ENCODE measurements at regions not wholly inside any gene's neighbourhood (a gene's known extent, or its start where the extent isn't known, plus 50 kb on each side); places are given as distances from the start of the nearest gene placed in this dataset.

DNA sequence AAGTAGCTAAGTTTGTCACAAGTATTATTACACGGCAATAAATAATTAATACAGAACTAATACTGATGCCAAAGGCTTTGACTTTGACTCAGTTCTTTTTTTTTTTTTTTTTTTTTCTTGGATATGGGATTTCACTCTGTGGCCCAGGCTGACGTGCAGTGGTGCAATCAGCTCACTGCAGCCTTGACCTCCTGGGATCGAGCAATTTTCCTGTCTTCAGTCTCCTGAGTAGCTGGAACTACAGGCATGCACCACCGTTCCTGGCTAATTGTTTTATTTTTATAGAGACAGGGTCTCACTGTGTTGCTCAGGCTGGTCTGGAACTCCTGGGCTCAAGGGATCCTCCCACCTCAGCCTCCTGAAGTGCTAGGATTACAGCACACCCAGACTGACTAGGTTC lies 284.5 kb downstream of the SS18 start:
- DNase-seq = no peak

DNA sequence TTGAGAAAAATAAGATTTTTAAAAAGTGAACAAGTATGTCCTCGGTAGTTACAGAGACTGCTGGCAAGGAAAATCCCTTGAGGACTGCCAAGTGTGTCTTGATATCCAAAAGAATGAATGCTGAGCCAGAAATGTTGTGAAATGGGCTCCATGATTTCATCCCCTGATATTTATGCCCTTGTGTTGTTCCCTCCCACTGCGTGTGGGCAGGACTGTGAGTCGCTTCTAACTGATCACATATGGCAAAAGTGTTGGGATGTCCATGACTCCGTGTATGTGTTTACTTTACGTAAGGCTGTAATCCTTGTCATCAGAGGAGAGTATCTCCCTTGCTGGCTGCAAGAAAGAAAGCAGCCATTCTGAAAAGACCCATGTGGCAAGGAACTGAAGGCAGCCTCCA lies 285.1 kb downstream of the SS18 start:
- no peak for DNase-seq

DNA sequence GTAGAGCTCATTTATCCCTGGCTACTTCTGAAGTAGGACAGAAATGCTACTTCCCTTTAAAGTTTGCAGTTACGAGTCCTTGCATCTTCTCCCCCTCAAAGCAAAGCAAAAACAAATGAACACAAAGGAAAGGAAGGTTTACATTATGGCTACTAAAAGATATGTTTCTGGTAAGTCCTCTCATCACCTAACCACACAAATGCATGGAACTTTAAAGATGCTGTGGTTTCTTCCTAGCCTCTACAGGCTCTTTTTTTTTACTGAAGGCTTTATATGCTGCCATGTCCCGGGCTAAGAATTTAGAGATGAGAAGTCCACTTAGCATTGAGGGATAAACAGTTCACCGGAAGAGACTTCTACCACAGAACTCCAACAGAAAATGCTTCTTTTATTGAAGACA lies 291.2 kb downstream of the SS18 start:
- DNase-seq = no peak

DNA sequence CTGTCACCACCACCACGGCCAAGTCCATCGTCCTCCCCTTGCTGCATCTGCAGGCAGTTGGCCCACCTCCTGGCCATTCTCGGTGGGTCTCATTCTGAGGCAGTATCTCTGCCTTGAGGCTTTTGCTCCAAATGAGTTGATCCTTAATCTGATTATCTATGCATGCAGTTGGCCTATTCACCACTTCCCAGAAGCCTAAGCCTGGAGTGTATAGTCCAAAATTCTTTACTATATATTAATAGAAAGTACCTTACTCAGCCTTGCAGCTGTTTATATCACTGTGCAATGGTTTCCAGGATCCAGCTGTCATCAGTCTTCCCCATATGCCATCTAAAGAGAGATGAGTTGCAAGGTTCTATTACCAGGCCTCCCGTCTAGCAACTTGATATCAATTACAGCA lies 292.4 kb downstream of the SS18 start:
- DNase-seq = no peak

DNA sequence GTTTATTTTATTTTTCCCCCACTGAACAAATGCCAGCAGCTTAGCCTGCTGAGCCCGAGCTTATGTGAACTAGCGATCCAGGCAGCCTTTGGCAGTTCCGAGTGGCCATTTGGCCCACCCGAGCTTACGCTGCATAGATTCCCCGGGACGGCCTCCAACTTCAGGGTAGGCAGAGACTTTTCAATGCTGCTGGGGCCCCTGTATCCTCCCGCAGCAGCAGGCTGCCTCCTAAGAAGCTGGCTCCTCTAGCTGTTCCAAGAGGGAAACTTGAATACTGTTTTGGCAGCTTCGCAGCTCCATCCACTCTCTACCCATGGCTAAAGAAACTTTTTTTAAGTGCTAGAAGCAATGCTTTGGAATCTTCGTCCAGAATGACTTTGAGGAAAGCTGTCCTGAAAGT lies 295.2 kb downstream of the SS18 start:
- no peak for DNase-seq

DNA sequence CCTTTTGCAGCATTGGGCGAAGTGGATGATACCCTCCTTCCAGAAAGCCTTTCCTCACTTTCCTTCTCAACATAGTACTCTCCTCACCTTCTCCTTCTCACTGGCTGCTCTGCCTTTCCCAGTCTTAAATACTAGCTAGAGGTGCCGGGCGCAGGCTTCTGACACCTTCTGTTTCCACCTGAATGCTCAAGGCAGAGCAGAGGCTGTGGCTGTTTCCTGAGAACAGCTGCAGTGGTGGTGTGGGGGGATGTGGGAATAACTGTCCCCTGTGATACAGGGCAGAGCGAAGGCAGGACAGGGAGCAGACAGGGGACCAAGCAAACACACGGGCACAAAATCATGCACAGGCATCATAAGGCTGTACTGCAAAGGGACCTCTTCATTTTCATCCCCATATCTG lies 303.1 kb downstream of the SS18 start:
- DNase-seq = no peak

DNA sequence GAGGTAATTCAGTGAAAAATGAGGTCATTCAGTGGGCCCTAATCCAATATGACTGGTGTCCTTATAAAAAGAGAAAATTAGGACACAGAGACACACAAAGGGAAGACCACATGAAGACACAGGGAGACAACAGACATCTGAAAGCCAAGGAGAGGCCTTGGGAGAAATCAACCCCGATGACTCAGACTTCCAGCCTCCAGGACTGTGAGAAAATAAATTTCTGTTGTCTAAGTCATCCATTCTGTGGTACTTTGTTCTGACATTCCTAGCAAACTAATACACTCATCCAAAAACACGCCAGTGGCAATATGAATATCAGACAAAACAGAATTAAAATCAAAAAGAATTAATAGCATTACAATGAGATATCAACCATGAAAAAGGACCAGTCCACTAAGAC lies 303.7 kb downstream of the SS18 start:
- no peak for DNase-seq

DNA sequence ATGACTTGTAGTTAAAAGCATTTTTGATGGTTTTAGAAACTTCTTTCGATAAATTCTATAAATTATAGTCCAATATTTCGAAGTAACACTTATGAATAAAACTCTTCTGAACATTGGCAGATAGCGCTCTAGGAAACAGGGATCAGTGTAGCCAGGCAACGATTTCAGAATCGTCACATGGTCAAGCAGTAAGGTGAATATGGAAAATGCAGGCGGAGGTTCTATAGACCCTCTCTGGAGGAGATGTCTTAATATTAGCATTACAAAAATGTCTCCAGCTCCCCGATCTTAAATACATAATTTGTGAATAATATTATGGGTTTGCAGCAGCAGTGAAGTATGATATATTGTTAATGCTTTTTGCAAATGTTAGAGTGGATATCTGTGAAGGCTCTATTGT lies 310.3 kb downstream of the SS18 start:
- no peak for DNase-seq

DNA sequence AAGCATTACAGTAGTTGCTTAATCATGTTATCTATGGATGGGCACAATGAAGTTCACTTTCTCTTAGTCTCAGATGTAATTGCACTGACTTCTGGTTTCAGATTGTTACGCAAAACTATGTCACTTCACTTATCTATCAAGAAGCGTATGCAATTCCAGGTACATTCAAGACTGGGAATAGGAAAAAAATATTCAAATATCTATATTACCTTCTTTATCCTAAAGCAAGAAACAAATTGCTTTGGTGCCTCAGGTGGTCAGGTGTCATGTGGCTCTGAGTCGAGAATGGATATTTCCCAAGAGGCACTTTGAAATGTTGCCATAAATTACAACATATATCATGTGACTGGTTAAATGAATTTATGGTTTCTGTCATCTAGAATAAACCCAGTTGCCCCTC lies 318.6 kb downstream of the SS18 start:
- DNase-seq = no peak

DNA sequence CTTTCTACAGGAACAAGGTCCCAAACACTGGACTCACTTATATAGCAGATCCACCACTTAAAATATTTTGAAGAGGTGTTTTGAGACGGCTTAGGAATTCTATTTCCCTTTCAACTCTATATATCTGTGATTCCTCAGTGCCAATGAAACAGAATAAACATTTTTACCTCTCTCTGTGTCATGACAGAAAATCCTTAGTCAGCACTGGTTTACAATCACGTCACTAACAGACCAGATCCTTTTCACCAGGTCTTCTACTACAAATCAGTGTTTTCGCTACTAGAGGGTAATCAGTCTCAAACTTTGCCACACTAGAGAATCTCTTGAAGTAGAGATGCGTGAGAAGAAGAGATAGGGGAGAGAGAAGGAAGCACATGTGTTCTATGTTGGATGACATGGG lies 325.6 kb downstream of the SS18 start:
- no peak for DNase-seq

DNA sequence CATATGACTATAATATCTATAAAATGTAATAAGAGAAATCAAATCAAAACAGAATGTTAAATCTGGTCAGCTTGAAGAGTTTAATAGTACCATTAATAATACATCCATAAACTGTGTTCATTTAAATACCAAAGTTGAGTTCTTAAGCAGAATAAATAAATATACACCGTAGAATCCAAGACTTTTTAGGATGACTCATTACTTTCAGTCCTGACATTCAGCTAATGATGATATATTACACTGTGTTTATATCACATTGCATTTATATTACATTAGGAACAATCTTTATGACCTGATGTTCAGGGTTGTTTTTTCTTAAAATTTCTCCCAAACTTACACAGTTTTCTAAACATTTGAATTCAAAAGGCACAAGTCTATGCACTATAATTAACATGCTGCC lies 331.3 kb downstream of the SS18 start:
- DNase-seq = no peak

DNA sequence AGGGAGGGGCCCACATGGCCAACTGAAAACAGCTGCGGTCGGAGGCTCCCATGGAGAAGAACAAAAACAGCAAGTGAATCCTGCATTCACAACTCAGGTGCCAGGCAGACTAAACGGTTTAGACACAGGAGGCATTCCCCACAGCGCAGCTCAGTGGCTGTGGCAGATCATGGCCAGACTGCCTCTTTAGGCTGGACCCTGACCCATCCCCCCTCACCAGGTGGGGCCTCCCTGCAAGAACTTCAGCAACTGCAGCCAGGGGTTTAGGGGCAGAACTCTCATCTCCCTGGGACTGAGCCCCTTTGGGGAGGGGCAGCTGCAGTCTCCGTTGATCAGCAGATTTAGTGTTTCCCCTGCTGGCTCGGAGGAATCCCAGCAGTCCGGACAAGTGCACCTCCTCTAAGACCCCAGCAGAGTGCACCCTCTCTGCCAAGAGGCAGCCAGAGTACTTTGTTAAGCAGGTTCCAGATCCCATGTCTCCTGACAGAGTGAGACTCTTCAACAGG lies 346.7 kb downstream of the SS18 start:
- DNase-seq = no peak

DNA sequence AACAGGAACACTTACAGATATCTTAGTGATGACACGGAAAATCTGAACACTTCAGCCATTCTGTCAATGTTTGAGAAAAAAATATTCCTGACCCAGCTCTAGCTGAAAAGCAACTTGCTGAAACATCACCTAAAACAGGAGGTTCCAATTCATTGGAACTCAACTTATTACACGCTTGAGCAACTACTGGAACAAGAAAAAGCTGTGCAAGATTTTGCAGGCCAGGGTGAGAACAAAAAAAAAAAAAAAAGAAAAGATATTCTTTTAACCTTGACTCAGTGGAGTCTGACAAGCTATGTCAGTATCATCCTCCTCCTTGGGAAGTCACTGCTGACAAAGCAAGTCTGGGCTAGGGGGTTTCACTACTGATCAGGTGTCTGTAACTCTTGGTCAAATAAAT lies 351.0 kb downstream of the SS18 start:
- no peak for DNase-seq

DNA sequence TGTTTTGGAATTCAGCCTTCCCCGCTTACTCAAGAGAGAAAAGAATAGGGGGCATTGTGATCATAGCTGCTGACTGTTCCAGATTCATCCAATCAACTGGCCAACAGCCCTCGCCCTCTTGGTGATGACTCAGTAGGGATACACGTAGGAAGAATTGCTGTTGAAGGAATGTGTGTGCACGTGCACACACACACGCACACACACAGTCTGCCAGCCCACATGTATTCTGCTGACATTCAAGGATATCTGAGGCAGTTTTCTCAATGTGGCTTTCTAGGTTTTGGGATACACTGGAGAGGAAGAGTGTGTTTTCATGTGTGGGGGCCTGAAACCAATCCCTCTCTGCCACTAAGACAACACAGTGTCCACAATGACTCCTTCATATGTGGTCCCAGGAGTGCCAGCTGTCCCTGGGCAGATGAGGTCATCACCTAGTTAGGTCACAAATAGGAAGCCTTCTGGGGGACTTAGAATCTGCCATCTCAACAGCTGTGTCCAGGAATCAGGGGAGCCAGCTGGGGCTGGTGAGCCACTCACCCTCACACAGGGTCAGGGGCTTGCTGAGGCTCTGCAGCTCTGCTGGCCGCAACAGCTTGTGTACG lies 352.6 kb downstream of the SS18 start:
- no peak for DNase-seq

DNA sequence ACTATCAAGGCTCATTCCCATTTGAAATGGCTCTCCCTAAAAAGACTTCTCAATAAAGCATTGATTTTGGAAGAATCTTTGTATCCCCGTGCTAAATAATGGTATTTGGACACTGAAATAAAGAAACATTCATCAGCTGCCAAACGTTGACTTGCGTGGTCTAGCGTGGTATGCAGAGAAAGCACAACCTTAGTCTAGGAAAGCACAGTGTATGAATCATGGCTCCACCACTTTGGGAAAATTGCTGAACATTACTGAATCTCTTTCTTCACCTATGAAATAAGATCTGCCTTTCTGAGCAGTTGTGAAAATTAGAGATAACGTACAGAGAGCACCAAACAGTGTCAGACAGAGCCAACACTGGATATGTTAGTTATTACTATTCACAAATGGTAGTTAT lies 353.9 kb downstream of the SS18 start:
- no peak for DNase-seq

DNA sequence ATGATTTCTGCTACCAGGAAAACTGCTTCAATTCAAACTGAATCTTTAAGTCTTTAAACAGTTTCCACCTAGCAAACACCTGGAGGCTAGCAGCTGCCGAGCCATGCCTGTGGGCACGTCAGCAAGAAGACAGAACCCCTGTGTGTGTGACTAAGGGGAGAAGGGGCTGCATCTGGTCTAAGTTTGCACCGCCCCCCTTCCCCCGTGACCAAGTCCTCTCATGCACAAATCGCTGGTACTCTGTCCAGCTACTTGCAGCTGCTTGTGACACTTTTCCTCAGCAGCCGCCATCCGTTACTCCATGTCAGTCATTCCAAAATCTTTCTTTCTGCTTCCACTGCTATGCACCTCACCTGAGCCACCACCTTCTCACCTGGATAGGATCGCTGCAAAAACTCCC lies 355.0 kb downstream of the SS18 start:
- DNase-seq = no peak

DNA sequence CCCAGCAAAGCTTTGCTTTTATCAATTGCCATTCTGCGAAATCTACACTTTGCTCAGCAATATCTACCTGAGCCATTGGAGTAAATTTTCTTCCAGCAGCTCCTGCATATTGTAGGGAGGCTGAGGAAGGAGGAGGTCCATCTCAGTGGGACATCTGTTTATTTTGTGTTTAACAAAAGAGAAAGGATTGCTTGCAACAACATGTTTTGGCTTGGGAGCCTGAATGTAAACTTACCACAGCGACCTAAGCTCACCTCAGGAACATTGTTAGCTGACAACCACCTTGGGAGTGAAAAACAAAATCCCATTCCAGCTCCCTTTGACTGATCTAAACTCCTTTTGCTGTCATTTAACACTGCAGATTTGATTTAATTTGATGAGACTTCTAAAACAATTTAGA lies 356.1 kb downstream of the SS18 start:
- no peak for DNase-seq

DNA sequence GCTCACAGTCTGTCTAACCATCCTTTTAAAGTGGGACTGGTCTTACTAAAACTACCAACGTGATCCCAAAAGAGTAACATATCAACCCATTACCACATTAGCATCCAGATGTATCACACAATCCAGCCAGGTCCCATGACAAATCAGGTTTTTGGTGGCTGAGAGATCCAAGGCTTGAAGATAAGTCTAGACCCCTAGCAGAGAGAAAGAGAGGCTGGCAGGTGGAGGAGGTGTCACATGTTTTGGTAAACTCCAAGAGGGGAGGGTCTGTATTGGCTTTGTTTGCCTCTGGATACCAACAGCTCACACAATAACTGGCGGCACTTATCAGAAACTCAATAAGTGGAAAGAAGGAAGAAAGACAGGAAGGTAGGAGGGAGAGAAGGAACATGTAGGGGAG lies 357.6 kb downstream of the SS18 start:
- no peak for DNase-seq

DNA sequence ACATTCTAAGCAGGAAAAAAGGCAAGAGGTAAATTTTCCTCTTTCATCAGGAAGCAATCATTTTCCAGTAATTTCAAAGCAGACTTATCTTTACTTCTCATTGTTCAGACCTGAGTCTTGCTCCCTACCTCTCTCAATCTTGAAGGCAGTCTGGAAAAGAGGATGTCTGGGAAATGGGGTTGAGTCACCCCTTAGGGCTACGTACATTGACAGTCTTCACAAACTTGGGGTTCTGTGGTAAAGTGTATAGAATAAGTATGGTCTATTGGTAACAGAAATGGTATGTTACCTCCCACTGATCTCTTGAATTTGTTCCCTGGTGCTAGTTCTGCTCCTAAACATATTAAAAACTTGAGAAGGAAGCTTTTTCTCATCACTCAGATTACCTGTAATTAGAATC lies 361.3 kb downstream of the SS18 start:
- DNase-seq = no peak

DNA sequence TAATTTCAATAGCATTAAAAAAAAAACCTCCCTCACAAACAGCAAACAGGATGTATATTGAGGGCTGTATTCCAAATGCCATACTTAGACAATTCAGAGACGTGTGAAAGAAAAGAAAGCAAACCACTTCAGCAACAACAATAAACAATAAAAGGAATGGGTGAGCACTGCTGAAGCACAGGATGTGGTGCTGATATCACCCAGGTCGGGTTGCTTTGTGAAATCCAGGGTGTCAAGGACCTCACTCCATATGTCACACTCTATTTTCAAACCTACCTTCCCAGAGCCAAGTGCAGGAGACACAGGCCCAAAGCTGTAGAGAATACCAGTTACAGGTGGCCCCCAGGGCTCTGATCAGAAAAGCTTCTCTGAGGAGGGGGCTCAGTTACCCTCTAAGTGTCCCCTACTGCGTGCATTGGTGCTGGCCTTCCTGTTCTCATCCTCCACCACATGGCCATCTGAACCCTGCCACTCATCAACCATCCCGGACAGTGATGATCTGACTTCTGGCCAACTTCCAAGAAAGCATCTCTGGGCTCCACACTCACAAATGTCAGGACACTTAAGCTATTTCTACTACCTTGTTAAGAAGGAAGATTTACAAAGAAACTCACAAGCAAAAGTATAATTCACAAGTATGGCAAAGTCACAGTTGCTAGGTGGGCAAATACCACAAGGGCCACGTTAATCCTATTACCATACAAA lies 363.0 kb downstream of the SS18 start:
- DNase-seq = no peak

DNA sequence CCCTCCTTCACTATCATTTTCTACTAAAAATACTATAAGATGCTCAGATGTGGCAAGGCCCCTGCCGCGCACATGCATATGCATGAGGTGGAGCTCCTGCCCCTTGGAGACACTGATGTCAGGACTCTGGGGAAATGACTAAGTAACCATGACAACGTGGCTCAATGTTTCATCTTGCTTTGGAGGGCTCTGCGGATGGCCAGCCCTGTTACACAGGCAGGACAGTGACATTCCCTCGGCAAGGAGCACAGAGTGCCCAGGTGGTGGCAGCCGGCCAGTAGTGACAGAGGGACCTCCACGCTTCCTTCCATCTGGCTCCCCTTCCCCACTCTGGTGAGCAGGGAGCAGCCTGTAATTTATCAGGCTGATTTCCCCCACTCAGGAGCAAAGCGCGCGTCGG lies 364.1 kb downstream of the SS18 start:
- DNase-seq = no peak

DNA sequence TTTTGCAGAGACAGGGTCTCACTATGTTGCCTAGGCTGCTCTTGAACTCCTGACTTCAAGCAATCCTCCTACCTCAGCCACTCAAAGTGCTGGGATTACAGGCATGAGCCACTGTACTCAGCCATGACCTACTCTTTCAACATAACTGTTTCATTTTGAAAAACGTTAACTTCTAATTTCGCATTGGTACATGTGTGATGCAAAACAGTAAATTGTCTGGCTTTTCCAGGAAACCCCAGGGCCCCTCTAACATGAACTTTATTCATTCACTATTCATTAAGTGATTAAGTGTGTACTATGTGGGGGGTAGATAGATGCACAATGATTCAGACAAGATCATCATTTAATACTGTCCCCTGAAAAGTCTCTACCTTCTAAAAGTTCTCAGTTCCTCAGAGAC lies 364.9 kb downstream of the SS18 start:
- DNase-seq = no peak

DNA sequence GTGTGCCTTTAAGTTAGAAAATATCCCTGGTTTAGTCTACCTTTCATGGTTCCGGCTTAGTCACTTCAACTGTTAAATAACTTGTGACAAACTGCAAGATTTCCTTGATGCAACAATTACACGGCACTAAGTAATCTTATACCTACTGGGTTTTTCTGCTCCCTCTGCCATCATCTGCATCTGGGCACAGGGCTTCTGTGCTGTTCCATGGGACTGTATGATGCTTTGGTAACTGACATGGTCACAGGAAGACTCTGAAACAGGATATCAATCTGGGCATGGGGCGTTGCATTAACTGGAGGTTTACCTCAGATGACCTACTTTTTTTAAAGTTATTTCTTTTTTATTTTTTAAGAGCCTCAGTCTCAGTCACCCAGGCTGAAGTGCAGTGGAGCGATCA lies 365.4 kb downstream of the SS18 start:
- no peak for DNase-seq

DNA sequence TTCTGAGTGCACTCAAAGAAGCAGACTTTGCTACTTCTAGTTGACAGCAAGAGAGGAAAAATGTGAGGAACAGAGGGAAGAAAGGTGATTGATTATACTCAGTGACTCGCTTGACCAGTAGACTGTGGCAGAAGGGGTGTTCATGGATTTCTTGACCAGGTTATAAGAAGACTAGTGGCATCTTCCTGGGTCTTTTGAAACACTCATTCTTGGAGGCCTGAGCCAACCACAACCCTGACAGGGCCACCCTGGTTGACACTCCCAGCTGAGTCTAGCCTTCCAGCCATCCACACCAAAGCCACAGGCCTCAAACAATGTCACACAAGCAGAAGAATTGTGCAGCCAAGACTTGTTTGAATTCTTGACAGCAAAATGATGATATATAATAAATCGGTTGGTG lies 366.3 kb downstream of the SS18 start:
- no peak for DNase-seq

DNA sequence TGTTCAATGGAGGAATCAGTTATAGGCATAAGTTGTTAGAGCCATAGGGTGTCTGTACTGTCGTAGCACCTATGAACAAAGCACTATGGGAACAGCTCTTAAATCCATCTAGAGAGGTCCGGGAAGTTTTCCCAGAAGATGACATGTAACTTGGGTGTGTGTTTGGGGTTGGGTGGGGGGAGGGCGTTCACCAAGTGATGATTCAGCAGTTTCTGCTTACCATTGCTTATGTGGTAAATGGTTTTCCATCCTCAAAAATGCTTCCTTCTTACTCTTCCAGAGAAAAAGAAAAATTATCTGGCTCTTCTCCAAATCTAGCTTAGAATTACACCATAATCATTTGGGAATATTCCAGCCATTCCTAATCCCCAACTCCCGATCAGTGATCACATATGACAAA lies 361.1 kb upstream of the ZNF521 start:
- no peak for DNase-seq
